CD4-positive, alpha-beta T cell treated with Interleukin-1 beta for 1 hour (primary cell): ENCODE measurements at regions not wholly inside any gene's neighbourhood (a gene's known extent, or its start where the extent isn't known, plus 50 kb on each side); places are given as distances from the start of the nearest gene placed in this dataset.

ENCODE experiments used
- DNase-seq, 2 donors: peaks; one replicate each; pipeline ENCODE4 v3.0.0-alpha.2; 2020 to 2022

- no peak for DNase-seq
These were observed 59.0 kb upstream of the ZNF726 start for GRCh38 chr19:23855676-23856075.

- DNase-seq: no peak
These were observed 62.7 kb upstream of the ZNF726 start for GRCh38 chr19:23851966-23852365.

- no peak for DNase-seq
These were observed 74.1 kb upstream of the ZNF681 start for GRCh38 chr19:23832717-23833327.

- DNase-seq: peak; percentile 6 to 16
These were observed 65.3 kb upstream of the ZNF681 start for GRCh38 chr19:23823952-23824389.

- no peak for DNase-seq
These were observed 64.0 kb upstream of the ZNF681 start for GRCh38 chr19:23822735-23823134.

- DNase-seq: peak; percentile 24 to 51
These were observed 58.8 kb upstream of the ZNF681 start for GRCh38 chr19:23817519-23817918.

GRCh38 chr19:23810496-23810895, 51.8 kb upstream of the ZNF681 start:
- DNase-seq: no peak
